GM18505 (cell line): ENCODE measurements at regions not wholly inside any gene's neighbourhood (a gene's known extent, or its start where the extent isn't known, plus 50 kb on each side); places are given as distances from the start of the nearest gene placed in this dataset.

Experiments
- ATAC-seq: cut with Tn5 transposase; IDR thresholded peaks from one replicate; pipeline ENCODE4 v1.9.1; 2021; ENCODE audit not compliant: unreplicated experiment
- POLR2A ChIP-seq: IDR thresholded peaks from 4 replicates; pipeline ENCODE4 v1.6.1; 2011; ENCODE audit warnings: borderline replicate concordance; ENCODE audit not compliant: insufficient read depth, insufficient read length; ENCODE audit errors: extremely low read depth

GRCh38 chr21:26379561-26379960, 193.5 kb downstream of the CYYR1 start:
- TF ChIP-seq POLR2A, result no peak
- no peak for ATAC-seq

- no peak for ATAC-seq
- no peak for TF ChIP-seq POLR2A
Observed at GRCh38 chr21:26377111-26377694, 195.9 kb downstream of the CYYR1 start.

- TF ChIP-seq POLR2A, result no peak
- no peak for ATAC-seq
Observed at GRCh38 chr21:26374817-26375216, 198.3 kb downstream of the CYYR1 start.

- TF ChIP-seq POLR2A, result no peak
- ATAC-seq, result no peak
Observed at GRCh38 chr21:26368591-26369320, 198.2 kb upstream of the APP start.

- TF ChIP-seq POLR2A, result no peak
- ATAC-seq, result no peak
Observed at GRCh38 chr21:26366781-26367180, 196.2 kb upstream of the APP start.

- TF ChIP-seq POLR2A, result no peak
- ATAC-seq, result no peak
Observed at GRCh38 chr21:26365849-26366248, 195.3 kb upstream of the APP start.

GRCh38 chr21:26351661-26352060, 181.1 kb upstream of the APP start:
- ATAC-seq, result no peak
- no peak for TF ChIP-seq POLR2A

GRCh38 chr21:26332867-26333266, 162.3 kb upstream of the APP start:
- ATAC-seq, result no peak

GRCh38 chr21:26331205-26331980, 160.8 kb upstream of the APP start:
- no peak for TF ChIP-seq POLR2A
- no peak for ATAC-seq

More at GRCh38 chr21:26332867-26333266, 162.3 kb upstream of the APP start:
- no peak for TF ChIP-seq POLR2A

- no peak for ATAC-seq
- TF ChIP-seq POLR2A, result no peak
Observed at GRCh38 chr21:26320596-26320995, 150.0 kb upstream of the APP start.

- TF ChIP-seq POLR2A, result no peak
- ATAC-seq, result no peak
Observed at GRCh38 chr21:26307640-26308039, 137.1 kb upstream of the APP start.

GRCh38 chr21:26297851-26298250, 127.3 kb upstream of the APP start:
- TF ChIP-seq POLR2A, result no peak
- ATAC-seq, result no peak

GRCh38 chr21:26293141-26293946, 122.8 kb upstream of the APP start:
- ATAC-seq, result no peak
- no peak for TF ChIP-seq POLR2A

- no peak for ATAC-seq
- TF ChIP-seq POLR2A, result no peak
Observed at GRCh38 chr21:26288026-26288425, 117.5 kb upstream of the APP start.

- no peak for ATAC-seq
- TF ChIP-seq POLR2A, result no peak
Observed at GRCh38 chr21:26284531-26284930, 114.0 kb upstream of the APP start.
